Fibroblast of pulmonary artery (primary cell): ENCODE measurements at regions not wholly inside any gene's neighbourhood (a gene's known extent, or its start where the extent isn't known, plus 50 kb on each side); places are given as distances from the start of the nearest gene placed in this dataset.
"Not testable (repeated sequence)": the region's sequence is repeated elsewhere in the genome, so short reads cannot be mapped to it uniquely, and the experiment has no call there.

Experiments used
- DNase-seq: peaks from one replicate; pipeline ENCODE4 v3.0.0-alpha.2; 2010; ENCODE audit warnings: low read depth
- H3K4me3 ChIP-seq: replicated peaks from 2 replicates; pipeline ENCODE4 v1.5.1; 2011; ENCODE audit warnings: low read depth, mild to moderate bottlenecking, control low read depth, low read length, moderate library complexity
- TF ChIP-seq, protein P1 (sequence below): IDR thresholded peaks from 2 replicates; pipeline ENCODE4 v1.5.1; 2011; ENCODE audit warnings: mild to moderate bottlenecking, control low read depth, low read length, inconsistent platforms; ENCODE audit errors: missing control alignments

GRCh38 chr2:76163860-76164259, 453.1 kb upstream of the GCFC2 start:
- TF ChIP-seq, protein P1, sequence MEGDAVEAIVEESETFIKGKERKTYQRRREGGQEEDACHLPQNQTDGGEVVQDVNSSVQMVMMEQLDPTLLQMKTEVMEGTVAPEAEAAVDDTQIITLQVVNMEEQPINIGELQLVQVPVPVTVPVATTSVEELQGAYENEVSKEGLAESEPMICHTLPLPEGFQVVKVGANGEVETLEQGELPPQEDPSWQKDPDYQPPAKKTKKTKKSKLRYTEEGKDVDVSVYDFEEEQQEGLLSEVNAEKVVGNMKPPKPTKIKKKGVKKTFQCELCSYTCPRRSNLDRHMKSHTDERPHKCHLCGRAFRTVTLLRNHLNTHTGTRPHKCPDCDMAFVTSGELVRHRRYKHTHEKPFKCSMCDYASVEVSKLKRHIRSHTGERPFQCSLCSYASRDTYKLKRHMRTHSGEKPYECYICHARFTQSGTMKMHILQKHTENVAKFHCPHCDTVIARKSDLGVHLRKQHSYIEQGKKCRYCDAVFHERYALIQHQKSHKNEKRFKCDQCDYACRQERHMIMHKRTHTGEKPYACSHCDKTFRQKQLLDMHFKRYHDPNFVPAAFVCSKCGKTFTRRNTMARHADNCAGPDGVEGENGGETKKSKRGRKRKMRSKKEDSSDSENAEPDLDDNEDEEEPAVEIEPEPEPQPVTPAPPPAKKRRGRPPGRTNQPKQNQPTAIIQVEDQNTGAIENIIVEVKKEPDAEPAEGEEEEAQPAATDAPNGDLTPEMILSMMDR = no peak
- no peak for DNase-seq
- no peak overlapping the region for H3K4me3 ChIP-seq

DNA sequence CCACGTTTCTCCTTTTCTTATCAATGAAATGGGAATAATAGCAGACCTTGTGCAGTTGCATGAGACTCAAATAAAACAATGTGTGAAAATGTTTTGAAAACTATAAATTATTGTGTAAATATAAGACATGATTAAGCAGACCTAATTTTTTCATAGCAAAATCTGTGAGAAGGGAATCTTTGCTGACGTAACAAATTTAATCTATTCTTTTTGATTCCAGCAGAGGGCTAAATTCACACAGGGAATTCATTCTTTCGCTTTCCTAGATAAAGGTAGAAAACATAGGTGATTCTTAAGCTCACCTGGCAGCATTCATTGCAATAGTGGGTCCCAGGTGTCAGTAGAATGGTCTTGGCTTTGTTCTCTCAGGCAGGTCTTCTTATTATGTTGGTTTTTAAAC, 450.0 kb upstream of the GCFC2 start:
- TF ChIP-seq, protein P1 = no peak
- no peak for DNase-seq
- no peak overlapping the region for H3K4me3 ChIP-seq

DNA sequence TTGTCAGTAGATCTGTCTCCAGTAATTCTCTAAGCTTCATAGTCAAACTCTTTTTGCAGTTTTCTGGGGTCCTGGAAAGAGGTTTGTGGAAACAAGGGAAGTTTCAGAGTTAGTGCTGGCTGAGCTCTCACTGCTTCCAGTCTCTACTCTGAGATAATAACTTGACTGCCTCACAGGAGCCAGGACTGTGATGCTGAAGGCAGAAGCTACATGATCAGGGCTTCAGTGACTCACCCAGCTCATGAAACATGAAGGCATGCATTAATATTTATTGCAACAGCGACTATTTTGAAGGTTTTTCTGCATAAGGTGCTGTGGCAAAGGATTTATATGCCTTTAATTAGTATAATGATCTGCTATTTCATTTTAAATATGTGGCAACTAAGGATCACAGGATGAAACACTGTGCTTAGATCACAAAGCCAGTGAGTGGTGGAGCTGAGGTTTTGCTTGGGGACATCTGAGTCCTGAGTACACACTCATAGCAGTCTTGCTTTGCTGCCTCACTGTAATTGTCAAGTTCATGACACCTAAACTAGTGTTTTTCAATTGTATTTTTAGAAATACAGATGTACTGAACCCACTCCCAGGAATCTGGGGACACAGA, 448.4 kb upstream of the GCFC2 start:
- H3K4me3 ChIP-seq = no peak overlapping the region
- no peak for DNase-seq
- TF ChIP-seq, protein P1 = no peak

DNA sequence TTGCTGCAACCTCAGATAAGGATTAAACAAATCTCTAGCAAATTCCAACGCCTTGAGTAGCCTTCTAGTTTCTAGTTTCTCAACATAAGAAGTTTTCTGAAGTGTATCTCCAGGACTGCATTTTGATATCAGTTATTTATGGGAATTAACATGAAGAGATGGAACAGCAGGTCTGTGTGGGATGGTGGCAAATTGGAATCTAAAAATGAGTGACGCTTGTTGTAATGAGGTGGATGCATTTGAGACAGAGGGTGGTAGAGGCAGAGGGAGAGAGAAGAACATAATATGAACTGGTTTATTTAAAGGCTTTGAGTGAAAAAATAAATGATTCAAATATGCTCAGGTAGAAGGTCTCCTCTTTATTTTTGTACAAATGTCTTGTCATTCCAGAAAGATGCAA, 446.8 kb upstream of the GCFC2 start:
- no peak overlapping the region for H3K4me3 ChIP-seq
- no peak for DNase-seq
- TF ChIP-seq, protein P1 = no peak

GRCh38 chr2:76154981-76155380, 444.3 kb upstream of the GCFC2 start:
- H3K4me3 ChIP-seq = no peak overlapping the region

DNA sequence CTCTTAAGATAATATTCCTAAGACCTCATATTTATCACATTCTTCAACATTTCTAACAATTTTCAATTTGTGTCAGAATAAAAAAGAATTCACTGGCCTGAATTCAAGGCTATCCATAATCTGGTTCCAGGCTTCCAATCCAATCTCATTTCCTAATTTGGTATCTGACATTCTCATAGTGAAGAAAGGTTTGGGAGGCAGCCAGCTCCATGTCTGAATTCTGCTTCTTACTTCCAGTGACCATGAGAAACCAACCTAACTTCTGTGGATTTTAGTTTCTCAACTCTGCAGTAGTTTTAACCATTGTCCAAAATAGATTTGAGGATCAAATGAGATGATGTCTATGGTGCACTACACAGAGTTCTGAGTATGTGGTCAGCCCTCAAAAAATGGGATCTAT, 439.1 kb upstream of the GCFC2 start:
- no peak overlapping the region for H3K4me3 ChIP-seq
- DNase-seq = no peak
- TF ChIP-seq, protein P1 = no peak

More at GRCh38 chr2:76154981-76155380, 444.3 kb upstream of the GCFC2 start:
- TF ChIP-seq, protein P1 = no peak
- no peak for DNase-seq

DNA sequence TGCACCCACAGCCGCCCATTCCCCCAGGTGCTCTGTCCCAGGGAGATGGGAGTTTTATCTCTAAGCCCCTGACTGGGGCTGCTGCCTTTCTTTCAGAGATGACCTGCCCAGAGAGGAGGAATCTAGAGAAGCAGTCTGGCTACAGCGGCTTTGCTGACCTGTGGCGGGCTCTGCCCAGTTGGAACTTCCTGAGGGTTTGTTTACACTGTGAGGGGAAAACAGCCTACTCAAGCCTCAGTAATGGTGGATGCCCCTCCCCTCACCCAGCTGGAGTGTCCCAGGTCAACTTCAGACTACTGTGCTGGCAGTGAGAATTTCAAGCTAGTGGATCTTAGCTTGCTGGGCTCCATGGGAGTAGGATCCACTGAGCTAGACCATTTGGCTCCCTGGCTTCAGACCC, 428.6 kb upstream of the GCFC2 start:
- not testable (repeated sequence) for DNase-seq, H3K4me3 ChIP-seq
